ENCODE measurements at regions not wholly inside any gene's neighbourhood (a gene's known extent, or its start where the extent isn't known, plus 50 kb on each side); places are given as distances from the start of the nearest gene placed in this dataset.

DNA sequence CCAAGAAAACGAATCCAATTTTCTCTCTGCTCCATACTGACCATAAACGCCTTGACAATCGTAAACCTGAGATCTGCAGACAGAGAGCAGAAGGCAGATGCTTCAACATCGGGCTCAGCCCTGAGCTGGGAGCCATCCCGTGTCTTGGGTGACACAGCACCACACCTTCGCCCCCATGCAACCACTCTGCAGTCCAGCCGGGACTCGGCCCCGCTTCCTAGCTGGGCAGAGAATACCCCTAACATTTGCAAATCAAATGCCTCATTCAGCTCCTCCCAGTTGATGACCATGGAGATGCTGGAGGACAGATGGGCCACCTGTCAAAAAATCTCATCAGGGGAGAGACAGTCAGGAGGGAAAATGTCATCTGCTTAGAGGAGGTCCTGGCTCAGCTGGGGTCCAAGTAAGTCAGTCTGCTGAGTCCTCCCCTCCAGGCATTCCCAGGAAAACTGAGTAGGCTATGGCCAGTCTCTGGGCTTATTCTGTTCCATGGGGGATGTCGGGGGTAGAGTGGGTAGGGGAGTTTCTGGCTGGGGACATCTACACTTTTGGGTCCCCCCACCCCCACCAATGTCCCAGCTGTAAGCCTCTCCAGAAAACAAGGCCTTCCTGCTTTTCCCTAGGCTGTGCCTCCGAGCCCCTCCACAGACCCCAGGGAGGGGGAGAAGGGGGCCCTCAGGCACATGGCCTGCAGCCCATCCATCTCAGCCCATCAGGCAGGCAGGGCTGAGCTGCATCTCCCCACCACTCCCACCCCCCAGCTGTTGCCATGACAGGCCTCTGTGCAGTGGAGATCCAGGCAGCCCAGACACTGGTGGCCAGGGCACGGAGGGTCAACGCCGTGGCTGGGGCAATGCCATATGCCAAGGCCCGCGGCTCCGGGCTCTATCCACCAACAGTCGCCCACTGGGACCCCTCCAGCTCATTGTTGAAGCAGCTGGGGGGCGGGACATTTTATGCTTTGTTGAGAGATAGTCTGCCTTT is 158.6 kb downstream of the AXIN2 start:
- TF ChIP-seq, protein P1, sequence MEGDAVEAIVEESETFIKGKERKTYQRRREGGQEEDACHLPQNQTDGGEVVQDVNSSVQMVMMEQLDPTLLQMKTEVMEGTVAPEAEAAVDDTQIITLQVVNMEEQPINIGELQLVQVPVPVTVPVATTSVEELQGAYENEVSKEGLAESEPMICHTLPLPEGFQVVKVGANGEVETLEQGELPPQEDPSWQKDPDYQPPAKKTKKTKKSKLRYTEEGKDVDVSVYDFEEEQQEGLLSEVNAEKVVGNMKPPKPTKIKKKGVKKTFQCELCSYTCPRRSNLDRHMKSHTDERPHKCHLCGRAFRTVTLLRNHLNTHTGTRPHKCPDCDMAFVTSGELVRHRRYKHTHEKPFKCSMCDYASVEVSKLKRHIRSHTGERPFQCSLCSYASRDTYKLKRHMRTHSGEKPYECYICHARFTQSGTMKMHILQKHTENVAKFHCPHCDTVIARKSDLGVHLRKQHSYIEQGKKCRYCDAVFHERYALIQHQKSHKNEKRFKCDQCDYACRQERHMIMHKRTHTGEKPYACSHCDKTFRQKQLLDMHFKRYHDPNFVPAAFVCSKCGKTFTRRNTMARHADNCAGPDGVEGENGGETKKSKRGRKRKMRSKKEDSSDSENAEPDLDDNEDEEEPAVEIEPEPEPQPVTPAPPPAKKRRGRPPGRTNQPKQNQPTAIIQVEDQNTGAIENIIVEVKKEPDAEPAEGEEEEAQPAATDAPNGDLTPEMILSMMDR (IDR thresholded peaks at IDR 0.05): no peak
- no peak for TF ChIP-seq POLR2AphosphoS5 (IDR thresholded peaks at IDR 0.05; ENCODE audit: insufficient read depth in 1 of 2, low read depth in 1 of 2)

Measured in vagina (tissue), 2 donors.